Stimulated activated CD4-positive, alpha-beta T cell treated with anti-CD3 and anti-CD28 coated beads, TNF-alpha, amount 100 ng/mL, for 24 hours (primary cell): ENCODE measurements at regions not wholly inside any gene's neighbourhood (a gene's known extent, or its start where the extent isn't known, plus 50 kb on each side); places are given as distances from the start of the nearest gene placed in this dataset.

Source experiments
- DNase-seq, 3 experiments: peaks; one replicate each; pipeline ENCODE4 v3.0.0-alpha.2; 2020; ENCODE audit warnings: low read depth in 3 of 3

- no peak for DNase-seq
Measured at GRCh38 chr4:26104056-26104685, 190.2 kb downstream of the SMIM20 start.

DNA sequence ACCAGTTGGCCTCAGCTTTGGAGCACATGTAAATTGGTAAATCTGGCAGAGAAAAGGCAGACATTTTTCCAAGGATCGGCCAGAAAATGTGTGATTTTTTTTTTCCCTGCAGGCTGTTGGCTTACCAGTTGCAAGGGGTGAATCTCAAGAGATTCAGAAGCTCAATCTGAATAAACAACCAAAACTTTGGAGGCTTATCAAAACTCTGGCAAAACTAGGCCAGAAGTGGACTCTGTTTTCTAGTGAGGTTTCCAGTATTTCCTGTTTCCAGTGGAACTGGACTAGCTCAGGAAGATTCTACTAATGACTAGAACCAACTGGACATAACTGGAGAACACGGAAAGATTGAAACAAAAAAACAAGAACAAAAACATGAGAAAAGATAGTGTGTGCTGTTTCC lies 191.3 kb downstream of the SMIM20 start:
- no peak for DNase-seq

DNA sequence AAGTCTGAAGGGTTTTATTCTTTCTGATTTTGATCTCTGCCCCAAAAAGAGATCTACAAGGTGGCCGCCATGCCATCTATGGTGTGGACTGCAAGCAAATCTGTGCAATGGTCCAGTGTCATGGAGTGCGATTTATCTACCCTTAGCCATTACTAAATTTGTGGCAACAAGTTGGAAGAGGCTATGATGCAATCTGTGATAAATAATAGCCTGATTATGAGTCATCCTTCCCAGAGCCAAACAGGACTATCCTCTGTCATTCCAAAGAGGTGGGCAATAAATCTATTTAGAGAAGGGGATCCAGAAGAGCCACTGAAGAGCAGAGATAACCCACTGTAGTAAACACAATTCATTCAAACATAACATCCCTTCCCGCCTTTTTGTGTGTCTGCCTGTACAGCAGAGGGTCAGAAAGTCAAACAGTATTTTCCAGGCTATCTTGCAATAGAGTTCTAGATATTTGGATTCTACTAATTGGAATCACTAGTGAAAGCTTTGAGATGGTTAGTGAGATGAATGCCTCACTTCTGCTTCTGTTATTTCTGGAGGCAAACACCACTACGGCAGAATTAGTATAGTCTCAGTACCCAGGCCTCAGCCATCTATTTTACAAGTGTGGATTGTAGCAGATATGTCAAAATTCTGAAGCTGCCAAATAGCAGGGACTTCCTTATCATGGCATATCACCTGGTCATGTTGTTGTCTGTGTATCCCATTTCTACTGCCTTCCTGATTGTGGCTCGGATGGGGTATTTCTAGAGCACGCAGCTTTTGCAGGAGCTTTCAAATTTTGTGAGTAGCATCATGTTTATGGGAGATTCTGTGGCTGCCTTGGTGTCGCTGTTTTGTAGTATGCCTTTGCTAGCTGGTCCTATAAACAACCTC lies 192.0 kb downstream of the SMIM20 start:
- no peak for DNase-seq

GRCh38 chr4:26106776-26107175 lies 192.8 kb downstream of the SMIM20 start:
- DNase-seq: no peak

- DNase-seq: no peak
Measured at GRCh38 chr4:26108054-26108453, 194.0 kb downstream of the SMIM20 start.

DNA sequence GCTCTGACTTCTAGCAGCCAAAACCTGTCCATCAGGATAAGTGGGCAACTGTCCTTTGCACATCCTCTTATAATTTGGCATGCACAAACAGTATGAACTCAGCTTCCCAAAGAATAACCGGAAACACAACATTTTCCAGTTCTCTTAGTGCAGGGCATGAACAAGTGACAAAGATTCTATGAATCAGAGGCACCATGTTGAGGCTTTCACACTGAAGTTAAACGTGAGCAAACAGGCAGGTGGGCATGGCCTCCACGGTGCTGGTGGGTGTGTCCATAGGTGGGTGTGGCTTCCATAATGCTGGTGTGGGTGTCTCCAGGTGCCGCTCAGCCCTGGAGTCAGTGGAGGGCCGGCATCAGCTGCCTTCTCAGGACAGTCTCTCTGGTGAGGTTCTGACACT lies 196.5 kb downstream of the SMIM20 start:
- no peak for DNase-seq

GRCh38 chr4:26113339-26113940 lies 199.4 kb downstream of the SMIM20 start:
- no peak for DNase-seq

DNA sequence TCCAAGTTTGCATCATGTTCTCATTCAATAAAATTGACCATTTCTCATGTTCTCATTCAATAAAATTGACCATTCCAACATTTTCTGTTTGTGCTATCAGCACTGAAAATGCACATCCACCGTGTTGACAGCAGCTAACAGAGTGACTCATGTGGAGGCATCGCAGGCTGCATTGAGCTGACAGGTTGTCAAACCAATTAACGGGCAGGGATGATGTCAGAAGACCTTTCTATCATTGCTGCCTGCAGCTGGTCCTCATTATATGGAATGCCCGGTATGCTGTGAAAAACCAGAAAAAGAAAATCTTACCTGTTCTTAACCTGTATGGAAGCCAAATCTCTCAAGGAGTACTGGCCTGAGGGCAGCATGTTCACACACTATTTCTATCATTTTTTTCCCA lies 202.0 kb downstream of the SMIM20 start:
- no peak for DNase-seq

- no peak for DNase-seq
Measured at GRCh38 chr4:26120098-26120825, 200.6 kb upstream of the RBPJ start.

GRCh38 chr4:26122690-26123089 lies 198.1 kb upstream of the RBPJ start:
- no peak for DNase-seq

GRCh38 chr4:26124753-26125321 lies 196.0 kb upstream of the RBPJ start:
- no peak for DNase-seq

GRCh38 chr4:26126143-26126718 lies 194.6 kb upstream of the RBPJ start:
- no peak for DNase-seq

- DNase-seq: no peak
Measured at GRCh38 chr4:26126994-26127393, 193.8 kb upstream of the RBPJ start.

DNA sequence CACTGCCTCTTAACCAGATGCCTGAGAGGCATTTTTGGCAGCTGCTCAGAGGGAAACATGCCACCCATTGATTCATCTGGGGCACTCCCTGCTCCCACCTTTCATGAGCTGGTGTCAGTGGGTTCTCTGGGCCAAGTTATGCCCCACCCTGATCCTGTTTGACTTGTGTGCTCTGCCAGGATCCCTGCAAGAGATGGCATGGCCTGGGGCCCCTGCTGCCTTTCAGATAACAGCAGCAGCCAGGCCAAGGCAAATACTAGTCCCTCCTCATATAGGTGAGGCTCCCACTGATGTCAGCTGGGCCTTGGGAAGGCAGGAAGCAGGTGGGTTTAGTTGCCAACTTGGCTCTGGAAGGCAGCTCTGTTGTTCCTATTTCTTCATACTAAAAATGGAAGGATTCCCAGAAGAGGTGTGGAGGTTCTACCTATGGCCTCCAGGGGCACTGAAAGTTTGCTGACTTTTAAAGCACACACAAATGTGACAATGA lies 192.9 kb upstream of the RBPJ start:
- DNase-seq: no peak

DNA sequence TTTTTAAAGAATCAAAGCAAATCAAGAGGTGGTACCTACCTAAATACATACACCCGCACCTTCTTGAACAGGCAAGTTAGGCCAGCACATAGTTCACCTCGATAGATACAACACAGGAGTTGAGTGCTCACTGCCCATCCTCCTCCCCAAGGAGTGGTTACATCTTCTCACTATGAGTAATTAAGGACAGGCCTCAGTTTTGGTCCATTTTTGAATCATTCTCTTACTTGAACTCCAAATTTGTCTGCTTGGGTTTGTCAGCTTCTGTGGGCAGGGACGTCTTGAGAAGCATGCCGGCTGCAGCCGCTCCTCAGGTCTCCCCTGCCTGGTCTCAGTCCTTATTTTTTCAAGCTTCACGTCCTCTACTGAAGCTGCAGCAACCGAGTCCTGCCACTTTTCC lies 190.6 kb upstream of the RBPJ start:
- DNase-seq: no peak

DNA sequence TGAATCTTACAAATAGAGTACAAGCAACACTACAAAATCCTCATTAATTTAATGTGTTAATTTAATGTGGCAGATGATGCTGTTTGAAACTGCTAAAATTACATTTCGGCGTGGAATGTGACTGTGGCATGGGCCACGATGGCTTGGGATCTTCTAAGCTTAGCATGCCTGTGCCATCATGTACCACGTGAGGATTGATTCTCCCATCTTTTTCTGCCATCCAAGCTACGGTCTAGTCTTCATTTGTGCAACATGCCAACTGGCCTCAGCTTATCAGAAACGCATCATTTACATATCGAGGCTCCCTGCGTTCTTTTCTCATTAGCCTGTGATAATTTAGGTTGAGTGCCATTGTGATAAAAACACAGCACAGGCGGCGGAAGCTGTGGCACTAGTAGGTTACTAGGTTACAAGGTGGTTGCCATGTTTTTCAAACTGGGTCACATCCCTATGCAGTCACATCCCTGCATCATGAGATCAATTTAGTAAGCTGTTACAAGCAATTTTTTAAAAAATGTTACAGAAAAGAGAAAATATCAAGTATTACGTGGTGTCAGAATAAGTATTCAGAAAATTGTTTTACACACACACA lies 189.9 kb upstream of the RBPJ start:
- no peak for DNase-seq

- DNase-seq: no peak
Measured at GRCh38 chr4:26131711-26132110, 189.1 kb upstream of the RBPJ start.

- DNase-seq: no peak
Measured at GRCh38 chr4:26132858-26133257, 188.0 kb upstream of the RBPJ start.

DNA sequence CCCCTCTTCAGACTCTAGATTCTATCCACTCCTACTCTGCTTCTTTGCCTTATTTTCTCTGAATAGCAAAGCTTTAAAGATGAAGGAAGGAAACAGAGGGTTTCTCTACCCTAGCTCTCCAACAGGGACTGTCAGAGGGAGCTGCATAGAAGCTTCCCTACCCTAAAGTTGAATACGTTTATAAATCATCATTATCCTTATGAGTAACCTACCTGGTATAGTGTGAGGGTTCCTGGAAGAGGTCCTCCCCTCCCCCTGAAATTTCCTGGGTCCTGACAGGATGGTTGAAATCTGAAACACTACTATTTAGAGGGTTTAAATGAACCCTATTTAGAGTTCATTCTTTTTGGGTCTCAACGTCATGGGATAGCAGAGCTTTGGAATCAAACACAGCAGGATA lies 187.0 kb upstream of the RBPJ start:
- no peak for DNase-seq

GRCh38 chr4:26135331-26135730 lies 185.5 kb upstream of the RBPJ start:
- no peak for DNase-seq

GRCh38 chr4:26136615-26137014 lies 184.2 kb upstream of the RBPJ start:
- no peak for DNase-seq
